DND-41 (cell line): ENCODE measurements at regions not wholly inside any gene's neighbourhood (a gene's known extent, or its start where the extent isn't known, plus 50 kb on each side); places are given as distances from the start of the nearest gene placed in this dataset.

ENCODE experiments used
- CTCF ChIP-seq: IDR thresholded peaks from 2 replicates; pipeline ENCODE4 v1.5.1; 2012; ENCODE audit warnings: borderline replicate concordance, low read length, moderate library complexity, mild to moderate bottlenecking; ENCODE audit not compliant: poor library complexity, severe bottlenecking; ENCODE audit errors: extremely low read depth
- EZH2 ChIP-seq: IDR thresholded peaks from 3 replicates; pipeline ENCODE4 v1.6.1; 2012; ENCODE audit warnings: borderline replicate concordance, low read depth, mild to moderate bottlenecking, moderate library complexity, low read length, inconsistent platforms; ENCODE audit not compliant: severe bottlenecking

GRCh38 chrX:966396-967070 lies 245.9 kb downstream of the CRLF2 start:
- TF ChIP-seq CTCF (no peak), EZH2 (no peak)
